ENCODE measurements at regions not wholly inside any gene's neighbourhood (a gene's known extent, or its start where the extent isn't known, plus 50 kb on each side); places are given as distances from the start of the nearest gene placed in this dataset.
"Not testable (repeated sequence)": the region's sequence is repeated elsewhere in the genome, so short reads cannot be mapped to it uniquely, and the experiment has no call there.

DNA sequence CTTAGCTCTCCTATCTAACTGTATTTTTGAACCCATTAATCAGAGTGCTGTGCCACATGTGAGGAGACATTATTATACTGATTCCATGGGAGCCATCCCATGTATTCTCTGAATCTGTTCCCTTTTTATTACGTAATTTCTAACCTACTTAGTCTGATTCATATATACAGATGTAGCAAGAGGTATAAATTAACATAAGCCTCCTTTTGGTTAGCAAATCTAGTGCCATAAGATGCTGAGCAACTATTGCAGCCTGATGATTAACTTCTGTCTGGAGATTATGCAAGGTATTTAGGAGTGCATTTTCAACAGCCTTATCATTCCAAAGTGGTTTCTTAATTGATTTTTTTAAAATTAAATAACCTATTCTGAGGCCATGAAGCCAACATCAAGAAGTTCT, 80.2 kb upstream of the EPCAM start:
- H3K27me3 ChIP-seq (ENCODE audit: insufficient read depth, low read length), result no peaks in the 10 kb centered on the region
- H3K36me3 ChIP-seq (ENCODE audit: insufficient read depth, low read length), result no peaks in the 10 kb centered on the region
- no peaks in the 10 kb centered on the region for H3K9me2 ChIP-seq (ENCODE audit: low read depth, low read length)
- H2AFZ ChIP-seq (ENCODE audit: low read length), result no peak overlapping the region
- H3K79me2 ChIP-seq (ENCODE audit: insufficient read depth, low read length), result no peaks in the 10 kb centered on the region
- H3K4me3 ChIP-seq (ENCODE audit: low read depth, low read length, poor library complexity, severe bottlenecking), result no peak overlapping the region
- no peaks in the 10 kb centered on the region for H3K9me3 ChIP-seq (ENCODE audit: low read length)
- H3F3A ChIP-seq (ENCODE audit: insufficient read depth, low read length), result no peaks in the 10 kb centered on the region
- H4K20me1 ChIP-seq (ENCODE audit: insufficient read depth, low read length), result no peaks in the 10 kb centered on the region
- H3K9ac ChIP-seq (ENCODE audit: low read length), result no peak overlapping the region
- TF ChIP-seq EZH2 (IDR thresholded peaks at IDR 0.05; ENCODE audit: borderline replicate concordance, low read length), result no peak
- TF ChIP-seq, protein P1, sequence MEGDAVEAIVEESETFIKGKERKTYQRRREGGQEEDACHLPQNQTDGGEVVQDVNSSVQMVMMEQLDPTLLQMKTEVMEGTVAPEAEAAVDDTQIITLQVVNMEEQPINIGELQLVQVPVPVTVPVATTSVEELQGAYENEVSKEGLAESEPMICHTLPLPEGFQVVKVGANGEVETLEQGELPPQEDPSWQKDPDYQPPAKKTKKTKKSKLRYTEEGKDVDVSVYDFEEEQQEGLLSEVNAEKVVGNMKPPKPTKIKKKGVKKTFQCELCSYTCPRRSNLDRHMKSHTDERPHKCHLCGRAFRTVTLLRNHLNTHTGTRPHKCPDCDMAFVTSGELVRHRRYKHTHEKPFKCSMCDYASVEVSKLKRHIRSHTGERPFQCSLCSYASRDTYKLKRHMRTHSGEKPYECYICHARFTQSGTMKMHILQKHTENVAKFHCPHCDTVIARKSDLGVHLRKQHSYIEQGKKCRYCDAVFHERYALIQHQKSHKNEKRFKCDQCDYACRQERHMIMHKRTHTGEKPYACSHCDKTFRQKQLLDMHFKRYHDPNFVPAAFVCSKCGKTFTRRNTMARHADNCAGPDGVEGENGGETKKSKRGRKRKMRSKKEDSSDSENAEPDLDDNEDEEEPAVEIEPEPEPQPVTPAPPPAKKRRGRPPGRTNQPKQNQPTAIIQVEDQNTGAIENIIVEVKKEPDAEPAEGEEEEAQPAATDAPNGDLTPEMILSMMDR (IDR thresholded peaks at IDR 0.05; ENCODE audit: low read length), result no peak
- no peaks in the 10 kb centered on the region for H3K4me1 ChIP-seq (ENCODE audit: insufficient read depth, low read length, severe bottlenecking)
- H3K27ac ChIP-seq (ENCODE audit: low read depth, low read length, poor library complexity, severe bottlenecking), result no peak overlapping the region
- no peak overlapping the region for H3K4me2 ChIP-seq (ENCODE audit: low read length)

DNA sequence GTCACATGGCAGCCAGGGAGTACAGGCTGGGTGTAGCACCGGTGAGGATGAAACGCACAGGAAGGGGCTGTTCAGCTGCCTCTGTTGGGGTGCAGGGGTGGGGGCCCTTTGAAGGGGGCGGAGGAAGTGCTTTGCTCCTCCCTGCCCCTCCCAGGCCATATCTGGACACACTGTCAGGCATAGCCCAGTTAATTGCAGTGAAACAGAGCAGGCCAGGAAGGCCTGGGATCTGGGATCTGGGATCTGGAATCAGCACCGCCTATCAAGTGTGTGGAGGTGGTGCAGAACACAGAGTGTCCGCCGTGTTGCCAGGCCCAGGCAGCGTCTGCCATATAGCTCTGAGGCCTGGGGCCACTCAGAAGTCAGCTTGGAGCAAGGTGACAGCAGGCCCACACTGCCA, 85.5 kb upstream of the EPCAM start:
- Histone ChIP-seq H3K9me3 (ENCODE audit: low read length) (peaks cover 3% of the 10 kb centered on the region; the same call in 1 of the 2 replicates), H3K4me3 (ENCODE audit: low read depth, low read length, poor library complexity, severe bottlenecking) (no peak overlapping the region), H2AFZ (ENCODE audit: low read length) (no peak overlapping the region), H3K27ac (ENCODE audit: low read depth, low read length, poor library complexity, severe bottlenecking) (no peak overlapping the region), H3K36me3 (ENCODE audit: insufficient read depth, low read length) (no peaks in the 10 kb centered on the region), H3K9ac (ENCODE audit: low read length) (no peak overlapping the region), H3K9me2 (ENCODE audit: low read depth, low read length) (no peaks in the 10 kb centered on the region), H3K27me3 (ENCODE audit: insufficient read depth, low read length) (no peaks in the 10 kb centered on the region), H3K4me2 (ENCODE audit: low read length) (no peak overlapping the region), H3K4me1 (ENCODE audit: insufficient read depth, low read length, severe bottlenecking) (no peaks in the 10 kb centered on the region), H3F3A (ENCODE audit: insufficient read depth, low read length) (no peaks in the 10 kb centered on the region), H3K79me2 (ENCODE audit: insufficient read depth, low read length) (no peaks in the 10 kb centered on the region), H4K20me1 (ENCODE audit: insufficient read depth, low read length) (no peaks in the 10 kb centered on the region)
- TF ChIP-seq, protein P1 (IDR thresholded peaks at IDR 0.05; ENCODE audit: low read length), result no peak

DNA sequence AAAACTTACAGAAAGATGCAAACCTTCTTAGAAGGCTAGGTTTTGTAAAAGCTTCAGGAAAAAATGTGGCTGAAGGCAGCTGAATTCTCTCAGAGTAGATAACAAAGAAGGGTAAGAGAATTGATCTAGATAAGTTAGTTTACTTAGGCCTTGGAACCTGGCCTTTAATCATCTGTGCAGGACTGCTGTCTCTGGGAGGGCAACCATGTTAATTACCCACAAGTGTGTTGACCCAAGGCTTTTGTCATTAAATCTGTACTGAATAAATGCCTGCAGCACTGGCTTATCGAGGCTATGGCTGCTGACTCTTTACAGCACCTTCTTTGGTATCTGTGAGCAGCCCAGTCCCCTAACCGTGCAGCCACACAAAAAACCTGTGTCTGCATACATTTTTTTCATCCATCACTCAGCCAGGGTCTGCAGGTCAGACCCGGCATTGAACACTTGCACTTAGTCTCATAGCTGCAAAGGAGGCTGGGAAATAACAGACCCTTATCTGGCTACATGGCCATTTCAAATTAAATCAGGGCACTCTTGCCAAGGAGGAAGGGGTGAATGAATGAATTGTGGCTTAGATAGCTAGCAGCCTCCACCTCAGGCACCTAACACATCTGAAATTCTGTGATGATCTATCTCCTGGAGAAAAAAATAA, 86.4 kb upstream of the EPCAM start:
- Histone ChIP-seq H3K27ac (ENCODE audit: low read depth, low read length, poor library complexity, severe bottlenecking) (no peak overlapping the region), H3K36me3 (ENCODE audit: insufficient read depth, low read length) (no peaks in the 10 kb centered on the region; the same call in 1 of the 2 replicates), H4K20me1 (ENCODE audit: insufficient read depth, low read length) (no peaks in the 10 kb centered on the region), H3K79me2 (ENCODE audit: insufficient read depth, low read length) (no peaks in the 10 kb centered on the region), H3K9ac (ENCODE audit: low read length) (no peak overlapping the region), H3K4me2 (ENCODE audit: low read length) (no peak overlapping the region), H3K9me3 (ENCODE audit: low read length) (peaks cover 3% of the 10 kb centered on the region; the same call in 1 of the 2 replicates), H3K4me1 (ENCODE audit: insufficient read depth, low read length, severe bottlenecking) (no peaks in the 10 kb centered on the region), H2AFZ (ENCODE audit: low read length) (no peak overlapping the region), H3K4me3 (ENCODE audit: low read depth, low read length, poor library complexity, severe bottlenecking) (no peak overlapping the region), H3K9me2 (ENCODE audit: low read depth, low read length) (no peaks in the 10 kb centered on the region), H3K27me3 (ENCODE audit: insufficient read depth, low read length) (no peaks in the 10 kb centered on the region), H3F3A (ENCODE audit: insufficient read depth, low read length) (no peaks in the 10 kb centered on the region)
- TF ChIP-seq EZH2 (IDR thresholded peaks at IDR 0.05; ENCODE audit: borderline replicate concordance, low read length), result no peak
- TF ChIP-seq, protein P1 (IDR thresholded peaks at IDR 0.05; ENCODE audit: low read length), result no peak

DNA sequence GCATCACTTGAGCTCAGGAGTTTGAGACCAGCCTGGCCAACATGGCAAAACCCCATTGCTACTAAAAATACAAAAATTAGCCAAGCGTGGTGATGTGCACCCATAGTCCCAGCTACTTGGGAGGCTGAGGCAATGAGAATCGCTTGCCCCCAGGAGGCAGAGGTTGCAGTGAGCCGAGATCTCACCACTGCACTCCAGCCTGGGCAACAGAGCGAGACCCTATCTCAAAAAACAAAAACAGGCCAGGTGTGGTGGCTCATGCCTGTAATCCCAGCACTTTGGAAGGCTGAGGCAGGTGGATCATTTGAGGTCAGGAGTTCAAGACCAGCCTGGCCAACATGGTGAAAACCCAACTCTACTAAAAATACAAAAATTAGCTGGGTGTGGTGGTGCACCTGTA, 89.6 kb upstream of the EPCAM start:
- not testable (repeated sequence) for H3F3A ChIP-seq (ENCODE audit: insufficient read depth, low read length); H3K27me3 ChIP-seq (ENCODE audit: insufficient read depth, low read length); H3K27ac ChIP-seq (ENCODE audit: low read depth, low read length, poor library complexity, severe bottlenecking); H3K9me2 ChIP-seq (ENCODE audit: low read depth, low read length); H3K9ac ChIP-seq (ENCODE audit: low read length); H3K79me2 ChIP-seq (ENCODE audit: insufficient read depth, low read length); H3K36me3 ChIP-seq (ENCODE audit: insufficient read depth, low read length); H3K9me3 ChIP-seq (ENCODE audit: low read length); H3K4me1 ChIP-seq (ENCODE audit: insufficient read depth, low read length, severe bottlenecking); H3K4me3 ChIP-seq (ENCODE audit: low read depth, low read length, poor library complexity, severe bottlenecking); H4K20me1 ChIP-seq (ENCODE audit: insufficient read depth, low read length); H2AFZ ChIP-seq (ENCODE audit: low read length); H3K4me2 ChIP-seq (ENCODE audit: low read length)
